Panc1 (cell line): ENCODE measurements at regions not wholly inside any gene's neighbourhood (a gene's known extent, or its start where the extent isn't known, plus 50 kb on each side); places are given as distances from the start of the nearest gene placed in this dataset.
"Not testable (repeated sequence)": the region's sequence is repeated elsewhere in the genome, so short reads cannot be mapped to it uniquely, and the experiment has no call there.

Experiments
- ATAC-seq: fragments of 200-7000 bp; cut with Tn5 transposase; 2 replicates; pipeline ENCODE4 v1.9.1; 2020; ENCODE audit warnings: mild to moderate bottlenecking, moderate library complexity
- BruUV-seq: library from RNA; stranded (reverse); fragments of 400-500 nt; replicated peaks from 2 replicates; lab custom pipeline; 2021; lab: Mats Ljungman, UMichigan
- CTCF ChIA-PET: fragments of 300-600 bp; sonication (Branson Sonifier 250); formaldehyde crosslinking; loops from one replicate; lab custom pipeline; 2022; ENCODE audit warnings: antibody characterized with exemption; lab: Charles Lee
- POLR2A ChIA-PET: fragments of 300-600 bp; sonication (Branson Sonifier 250); formaldehyde crosslinking; loops from one replicate; lab custom pipeline; 2022; ENCODE audit warnings: antibody characterized with exemption; lab: Charles Lee
- DNase-seq: peaks from one replicate; pipeline ENCODE4 v3.0.0-alpha.2; 2010; ENCODE audit warnings: low read depth, low spot score
- H3K27ac ChIP-seq: 2 replicates; pipeline ENCODE4 v1.5.1; 2011; ENCODE audit warnings: mild to moderate bottlenecking, low read length, inconsistent platforms
- H3K27me3 ChIP-seq: fragments of 200-500 bp; sonication (Bioruptor generic); 2 replicates; pipeline ENCODE4 v1.6.0; 2014; ENCODE audit warnings: low read length, inconsistent platforms; ENCODE audit not compliant: control insufficient read depth, insufficient read depth
- H3K36me3 ChIP-seq: fragments of 200-500 bp; sonication (Bioruptor generic); 2 replicates; pipeline ENCODE4 v1.5.1; 2014; ENCODE audit warnings: inconsistent platforms, mild to moderate bottlenecking, low read length, moderate library complexity; ENCODE audit not compliant: control insufficient read depth, insufficient read depth
- H3K4me1 ChIP-seq: 2 replicates; pipeline ENCODE4 v1.5.1; 2011; ENCODE audit warnings: inconsistent platforms, mild to moderate bottlenecking, low read length, moderate library complexity; ENCODE audit not compliant: control insufficient read depth, insufficient read depth
- H3K4me3 ChIP-seq, 2 experiments: 2 replicates each; pipeline ENCODE4 v1.5.1; 2011 to 2012; ENCODE audit warnings: low read depth in 2 of 2, low read length in 2 of 2, mild to moderate bottlenecking in 2 of 2, inconsistent platforms in 1 of 2, moderate library complexity in 1 of 2
- H3K9me3 ChIP-seq: fragments of 200-500 bp; sonication (Bioruptor generic); 2 replicates; pipeline ENCODE4 v1.5.1; 2014; ENCODE audit warnings: low read depth, mild to moderate bottlenecking, inconsistent platforms, low read length, moderate library complexity; ENCODE audit not compliant: control insufficient read depth, insufficient read depth
- POLR2AphosphoS5 ChIP-seq: IDR thresholded peaks from 2 replicates; pipeline ENCODE4 v1.6.1; 2012; ENCODE audit warnings: mild to moderate bottlenecking, low read depth, low read length, moderate library complexity
- SIN3A ChIP-seq: IDR thresholded peaks from 2 replicates; pipeline ENCODE4 v1.6.1; 2012; ENCODE audit warnings: low read depth, mild to moderate bottlenecking, low read length, moderate library complexity, borderline replicate concordance; ENCODE audit not compliant: insufficient read depth
- TCF7L2 ChIP-seq: IDR thresholded peaks from 2 replicates; pipeline ENCODE4 v1.6.1; 2011; ENCODE audit warnings: mild to moderate bottlenecking, low read depth, low read length, inconsistent platforms
- in situ Hi-C: cut with HindIII; loops from 2 replicates; pipeline ENCODE4 v1.10.0; 2016; ENCODE audit warnings: low sequenced_read_pairs, low pct_unique_long_range_greater_than_20kb
- intact Hi-C: fragments of 100-400 bp; cut with micrococcal nuclease; formaldehyde crosslinking; loops from one replicate; pipeline ENCODE4 v1.10.0; 2022; ENCODE audit not compliant: unreplicated experiment
- TF ChIP-seq, protein P1 (sequence below), 2 experiments: IDR thresholded peaks; 2 replicates each; pipeline ENCODE4 v1.6.1; 2011 to 2012; ENCODE audit warnings: low read depth in 2 of 2, control low read depth in 1 of 2, low read length in 1 of 2, mild to moderate bottlenecking in 1 of 2, moderate library complexity in 1 of 2; ENCODE audit not compliant: insufficient read depth in 1 of 2
- TF ChIP-seq, protein P2 (sequence below): fragments of 450-650 bp; IDR thresholded peaks from 2 replicates; pipeline ENCODE4 v1.5.1; 2017; ENCODE audit warnings: mild to moderate bottlenecking

DNA sequence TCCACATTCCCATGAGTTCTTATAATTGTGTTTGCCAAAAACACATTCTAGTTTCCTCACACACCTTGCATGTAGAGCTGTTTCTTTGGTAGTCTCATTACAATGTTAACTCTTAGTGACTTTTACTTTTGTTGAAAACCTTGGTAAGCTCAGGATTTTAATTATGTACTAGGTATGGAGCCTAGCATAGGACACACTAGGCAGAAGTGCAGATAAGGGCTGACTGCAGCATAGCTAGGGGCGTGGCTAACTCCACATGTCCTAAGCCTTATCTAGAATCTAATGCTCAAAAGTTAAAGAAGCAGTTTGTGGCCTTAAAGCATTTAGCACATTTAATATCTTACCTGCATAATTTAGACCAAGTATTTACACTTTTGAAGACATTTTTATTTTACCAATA is 153.7 kb upstream of the FBXO11 start:
- intact Hi-C loops, result no loop called here

DNA sequence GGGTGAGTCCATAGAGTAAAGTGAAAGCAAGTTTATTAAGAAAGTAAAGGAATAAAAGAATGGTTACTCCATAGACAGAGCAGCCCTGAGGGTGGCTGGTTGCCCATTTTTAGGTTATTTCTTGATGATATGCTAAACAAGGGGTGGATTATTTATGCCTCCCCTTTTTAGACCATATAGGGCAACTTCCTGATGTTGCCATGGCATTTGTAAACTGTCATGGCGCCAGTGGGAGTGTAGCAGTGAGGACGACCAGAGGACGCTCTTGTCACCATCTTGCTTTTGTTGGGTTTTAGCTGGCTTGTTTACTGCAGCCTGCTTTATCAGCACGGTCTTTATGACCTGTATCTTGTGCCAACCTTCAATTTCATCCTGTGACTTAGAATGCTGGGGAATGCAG is 155.4 kb upstream of the FBXO11 start:
- H3K27ac ChIP-seq, CTCF ChIA-PET, H3K27me3 ChIP-seq, H3K4me3 ChIP-seq, H3K36me3 ChIP-seq, POLR2A ChIA-PET, DNase-seq, H3K9me3 ChIP-seq, in situ Hi-C loops, ATAC-seq, BruUV-seq, H3K4me1 ChIP-seq, intact Hi-C loops: not testable (repeated sequence)

More for the DNA sequence above, 153.7 kb upstream of the FBXO11 start:
- Histone ChIP-seq H3K27me3 (peaks cover 5% of the 10 kb centered on the region; the same call in 1 of the 2 replicates), H3K36me3 (no peaks in the 10 kb centered on the region), H3K27ac (no peak overlapping the region), H3K9me3 (no peaks in the 10 kb centered on the region), H3K4me3 (no peak overlapping the region), H3K4me1 (no peaks in the 10 kb centered on the region)
- ATAC-seq (no peak), DNase-seq (no peak)
- BruUV-seq, result no TSS peak
- TF ChIP-seq SIN3A, result no peak
- no peak for TF ChIP-seq POLR2AphosphoS5
- TF ChIP-seq, protein P1, sequence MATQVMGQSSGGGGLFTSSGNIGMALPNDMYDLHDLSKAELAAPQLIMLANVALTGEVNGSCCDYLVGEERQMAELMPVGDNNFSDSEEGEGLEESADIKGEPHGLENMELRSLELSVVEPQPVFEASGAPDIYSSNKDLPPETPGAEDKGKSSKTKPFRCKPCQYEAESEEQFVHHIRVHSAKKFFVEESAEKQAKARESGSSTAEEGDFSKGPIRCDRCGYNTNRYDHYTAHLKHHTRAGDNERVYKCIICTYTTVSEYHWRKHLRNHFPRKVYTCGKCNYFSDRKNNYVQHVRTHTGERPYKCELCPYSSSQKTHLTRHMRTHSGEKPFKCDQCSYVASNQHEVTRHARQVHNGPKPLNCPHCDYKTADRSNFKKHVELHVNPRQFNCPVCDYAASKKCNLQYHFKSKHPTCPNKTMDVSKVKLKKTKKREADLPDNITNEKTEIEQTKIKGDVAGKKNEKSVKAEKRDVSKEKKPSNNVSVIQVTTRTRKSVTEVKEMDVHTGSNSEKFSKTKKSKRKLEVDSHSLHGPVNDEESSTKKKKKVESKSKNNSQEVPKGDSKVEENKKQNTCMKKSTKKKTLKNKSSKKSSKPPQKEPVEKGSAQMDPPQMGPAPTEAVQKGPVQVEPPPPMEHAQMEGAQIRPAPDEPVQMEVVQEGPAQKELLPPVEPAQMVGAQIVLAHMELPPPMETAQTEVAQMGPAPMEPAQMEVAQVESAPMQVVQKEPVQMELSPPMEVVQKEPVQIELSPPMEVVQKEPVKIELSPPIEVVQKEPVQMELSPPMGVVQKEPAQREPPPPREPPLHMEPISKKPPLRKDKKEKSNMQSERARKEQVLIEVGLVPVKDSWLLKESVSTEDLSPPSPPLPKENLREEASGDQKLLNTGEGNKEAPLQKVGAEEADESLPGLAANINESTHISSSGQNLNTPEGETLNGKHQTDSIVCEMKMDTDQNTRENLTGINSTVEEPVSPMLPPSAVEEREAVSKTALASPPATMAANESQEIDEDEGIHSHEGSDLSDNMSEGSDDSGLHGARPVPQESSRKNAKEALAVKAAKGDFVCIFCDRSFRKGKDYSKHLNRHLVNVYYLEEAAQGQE (IDR thresholded peaks at IDR 0.05; ENCODE audit: insufficient read depth in 1 of 2, low read depth in 2 of 2, low read length in 1 of 2), result no peak
- in situ Hi-C loops, result no loop called here
- POLR2A ChIA-PET, result no interaction called here
- CTCF ChIA-PET, result no interaction called here

DNA sequence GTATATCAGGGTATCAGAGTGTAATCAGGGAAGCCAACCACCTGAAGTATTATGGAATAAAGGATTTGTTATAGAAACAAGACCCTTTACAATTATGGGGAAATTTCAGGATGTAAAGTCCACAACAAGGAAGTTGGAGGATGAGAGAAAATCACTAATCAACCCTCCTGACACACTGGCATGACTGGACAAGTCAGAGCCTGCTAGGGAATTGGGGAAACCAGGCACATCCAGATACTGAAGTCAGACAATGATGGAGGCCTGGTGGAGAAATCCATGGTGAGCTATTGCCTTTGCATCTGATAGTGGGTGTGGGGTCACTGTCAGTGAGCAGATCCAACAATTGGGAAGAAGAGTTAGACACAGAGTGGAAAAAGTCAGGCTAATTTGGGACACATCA is 158.8 kb upstream of the FBXO11 start:
- ATAC-seq, result no peak
- CTCF ChIA-PET, result no interaction called here
- no peaks in the 10 kb centered on the region for H3K36me3 ChIP-seq
- intact Hi-C loops, result no loop called here
- no peak overlapping the region for H3K4me3 ChIP-seq
- in situ Hi-C loops, result no loop called here
- H3K9me3 ChIP-seq, result no peaks in the 10 kb centered on the region
- no peaks in the 10 kb centered on the region for H3K4me1 ChIP-seq
- no peak overlapping the region for H3K27ac ChIP-seq
- POLR2A ChIA-PET, result no interaction called here
- no TSS peak for BruUV-seq
- H3K27me3 ChIP-seq, result peaks cover 2% of the 10 kb centered on the region; the same call in 1 of the 2 replicates
- DNase-seq, result no peak
- TF ChIP-seq SIN3A (no peak), POLR2AphosphoS5 (no peak), TCF7L2 (no peak)
- TF ChIP-seq, protein P1 (IDR thresholded peaks at IDR 0.05; ENCODE audit: insufficient read depth in 1 of 2, low read depth in 2 of 2, low read length in 1 of 2), result no peak
- TF ChIP-seq, protein P2, sequence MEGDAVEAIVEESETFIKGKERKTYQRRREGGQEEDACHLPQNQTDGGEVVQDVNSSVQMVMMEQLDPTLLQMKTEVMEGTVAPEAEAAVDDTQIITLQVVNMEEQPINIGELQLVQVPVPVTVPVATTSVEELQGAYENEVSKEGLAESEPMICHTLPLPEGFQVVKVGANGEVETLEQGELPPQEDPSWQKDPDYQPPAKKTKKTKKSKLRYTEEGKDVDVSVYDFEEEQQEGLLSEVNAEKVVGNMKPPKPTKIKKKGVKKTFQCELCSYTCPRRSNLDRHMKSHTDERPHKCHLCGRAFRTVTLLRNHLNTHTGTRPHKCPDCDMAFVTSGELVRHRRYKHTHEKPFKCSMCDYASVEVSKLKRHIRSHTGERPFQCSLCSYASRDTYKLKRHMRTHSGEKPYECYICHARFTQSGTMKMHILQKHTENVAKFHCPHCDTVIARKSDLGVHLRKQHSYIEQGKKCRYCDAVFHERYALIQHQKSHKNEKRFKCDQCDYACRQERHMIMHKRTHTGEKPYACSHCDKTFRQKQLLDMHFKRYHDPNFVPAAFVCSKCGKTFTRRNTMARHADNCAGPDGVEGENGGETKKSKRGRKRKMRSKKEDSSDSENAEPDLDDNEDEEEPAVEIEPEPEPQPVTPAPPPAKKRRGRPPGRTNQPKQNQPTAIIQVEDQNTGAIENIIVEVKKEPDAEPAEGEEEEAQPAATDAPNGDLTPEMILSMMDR, result no peak
